ENCODE measurements at regions not wholly inside any gene's neighbourhood (a gene's known extent, or its start where the extent isn't known, plus 50 kb on each side); places are given as distances from the start of the nearest gene placed in this dataset.

- Mint-ChIP-seq H3K27me3 (no peaks in the 10 kb centered on the region), H3K4me3 (no peak overlapping the region), H3K4me1 (ENCODE audit: low read depth) (no peaks in the 10 kb centered on the region), H3K9me3 (no peaks in the 10 kb centered on the region), H3K36me3 (ENCODE audit: low read depth) (no peaks in the 10 kb centered on the region), H3K27ac (no peak overlapping the region)
Observed at GRCh38 chr14:85464135-85464895, 65.6 kb upstream of the FLRT2 start.

DNA sequence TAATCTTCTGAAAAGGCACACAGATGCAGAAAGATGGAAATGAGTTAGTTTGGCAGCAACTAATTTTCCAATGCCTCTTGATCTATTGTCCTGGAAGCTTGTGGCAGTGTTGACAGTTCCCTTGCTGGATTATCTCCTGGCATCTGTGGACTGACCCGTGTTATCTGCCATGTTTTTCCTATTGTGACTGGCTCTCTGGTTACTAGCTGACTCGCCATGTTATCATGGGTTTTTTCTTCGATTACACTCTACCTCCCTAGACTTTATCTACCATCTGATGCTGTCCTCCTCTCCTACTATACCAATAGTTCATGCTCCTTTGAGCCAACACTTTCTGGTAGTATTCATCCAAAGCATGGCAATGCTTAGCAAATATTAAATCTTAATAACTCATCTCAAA is 63.3 kb upstream of the FLRT2 start:
- Mint-ChIP-seq H3K27me3 (no peaks in the 10 kb centered on the region), H3K9me3 (no peaks in the 10 kb centered on the region), H3K4me3 (no peak overlapping the region), H3K27ac (no peak overlapping the region), H3K36me3 (ENCODE audit: low read depth) (no peaks in the 10 kb centered on the region), H3K4me1 (ENCODE audit: low read depth) (no peaks in the 10 kb centered on the region)

GRCh38 chr14:85468816-85469215 is 61.1 kb upstream of the FLRT2 start:
- Mint-ChIP-seq H3K27me3 (no peaks in the 10 kb centered on the region), H3K36me3 (ENCODE audit: low read depth) (no peaks in the 10 kb centered on the region), H3K4me3 (no peak overlapping the region), H3K9me3 (no peaks in the 10 kb centered on the region), H3K27ac (no peak overlapping the region), H3K4me1 (ENCODE audit: low read depth) (no peaks in the 10 kb centered on the region)

DNA sequence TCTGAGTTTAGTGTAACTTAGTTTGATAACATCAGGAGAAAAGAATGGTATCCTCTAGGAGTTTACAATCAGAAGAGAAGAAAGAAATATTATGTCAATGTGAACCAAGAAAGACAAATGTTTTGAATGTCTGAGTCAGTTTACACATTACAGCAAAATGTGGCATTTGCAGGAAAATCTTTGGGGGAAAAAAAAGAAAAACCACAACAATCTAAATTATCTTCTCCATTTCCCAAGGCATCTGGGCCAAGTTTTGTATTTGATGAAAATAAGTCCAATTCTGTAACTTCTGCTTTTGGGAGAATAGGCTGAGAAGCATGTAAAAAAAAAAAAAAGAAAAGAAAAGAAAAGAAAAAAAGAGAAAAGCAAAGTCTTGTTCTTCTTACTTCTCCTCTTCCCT is 58.8 kb upstream of the FLRT2 start:
- H3K36me3 Mint-ChIP-seq (ENCODE audit: low read depth) = no peaks in the 10 kb centered on the region
- H3K9me3 Mint-ChIP-seq = no peaks in the 10 kb centered on the region
- H3K27ac Mint-ChIP-seq = no peak overlapping the region
- H3K4me1 Mint-ChIP-seq (ENCODE audit: low read depth) = no peaks in the 10 kb centered on the region
- no peak overlapping the region for H3K4me3 Mint-ChIP-seq
- no peaks in the 10 kb centered on the region for H3K27me3 Mint-ChIP-seq

DNA sequence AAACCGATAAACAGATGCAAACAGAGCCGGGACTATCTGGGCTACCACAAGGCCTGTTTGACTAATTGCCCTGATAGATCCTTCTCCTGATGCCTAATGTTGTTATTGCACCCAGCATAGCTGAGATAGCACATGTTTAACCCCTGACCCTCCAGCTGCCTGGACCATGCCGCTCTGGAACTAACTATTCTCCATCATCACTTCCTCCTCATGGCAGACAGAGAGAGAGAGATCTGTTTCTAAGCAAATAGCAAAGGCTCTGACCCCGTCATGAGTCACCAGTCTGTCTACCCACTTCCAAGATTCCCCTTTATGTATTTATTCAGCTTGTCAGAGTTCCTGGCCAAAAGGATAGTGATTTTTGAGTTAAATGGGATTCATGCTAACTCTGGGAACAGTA is 58.2 kb upstream of the FLRT2 start:
- H3K4me3 Mint-ChIP-seq = no peak overlapping the region
- H3K4me1 Mint-ChIP-seq (ENCODE audit: low read depth) = no peaks in the 10 kb centered on the region
- no peaks in the 10 kb centered on the region for H3K36me3 Mint-ChIP-seq (ENCODE audit: low read depth)
- no peak overlapping the region for H3K27ac Mint-ChIP-seq
- no peaks in the 10 kb centered on the region for H3K27me3 Mint-ChIP-seq
- peaks cover under 1% of the 10 kb centered on the region for H3K9me3 Mint-ChIP-seq

GRCh38 chr14:85474431-85474830 is 55.5 kb upstream of the FLRT2 start:
- peaks cover 3% of the 10 kb centered on the region for H3K9me3 Mint-ChIP-seq
- no peaks in the 10 kb centered on the region for H3K4me1 Mint-ChIP-seq (ENCODE audit: low read depth)

GRCh38 chr14:85475113-85475512 is 54.8 kb upstream of the FLRT2 start:
- H3K4me1 Mint-ChIP-seq (ENCODE audit: low read depth) = no peaks in the 10 kb centered on the region
- peaks cover 3% of the 10 kb centered on the region for H3K9me3 Mint-ChIP-seq
- no peak overlapping the region for H3K4me3 Mint-ChIP-seq
- H3K27me3 Mint-ChIP-seq = no peaks in the 10 kb centered on the region
- no peaks in the 10 kb centered on the region for H3K36me3 Mint-ChIP-seq (ENCODE audit: low read depth)
- H3K27ac Mint-ChIP-seq = no peak overlapping the region

More at GRCh38 chr14:85474431-85474830, 55.5 kb upstream of the FLRT2 start:
- Mint-ChIP-seq H3K4me3 (no peak overlapping the region), H3K27me3 (no peaks in the 10 kb centered on the region), H3K27ac (no peak overlapping the region), H3K36me3 (ENCODE audit: low read depth) (no peaks in the 10 kb centered on the region)

DNA sequence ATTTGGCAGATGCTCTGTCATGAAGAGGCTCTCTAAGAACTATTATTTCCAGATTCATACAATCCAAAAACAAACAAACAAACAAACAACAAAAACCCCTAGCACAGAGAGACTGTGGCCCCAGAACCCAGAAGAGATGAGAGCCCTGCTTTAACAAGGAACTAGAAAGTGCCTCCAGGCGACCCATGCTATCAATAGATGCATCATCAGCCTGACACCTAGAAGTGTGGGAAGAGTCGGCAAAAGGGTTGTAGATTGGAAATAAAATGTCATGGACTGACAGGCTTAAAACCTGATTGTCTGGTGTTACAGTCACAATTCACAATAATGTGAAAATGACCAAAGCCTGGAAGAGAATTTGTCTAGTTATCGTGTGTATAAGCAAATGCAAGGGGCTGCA is 50.6 kb upstream of the FLRT2 start:
- Mint-ChIP-seq H3K9me3 (peaks cover 3% of the 10 kb centered on the region), H3K36me3 (ENCODE audit: low read depth) (no peaks in the 10 kb centered on the region), H3K4me3 (no peak overlapping the region), H3K27ac (no peak overlapping the region), H3K27me3 (no peaks in the 10 kb centered on the region), H3K4me1 (ENCODE audit: low read depth) (no peaks in the 10 kb centered on the region)

DNA sequence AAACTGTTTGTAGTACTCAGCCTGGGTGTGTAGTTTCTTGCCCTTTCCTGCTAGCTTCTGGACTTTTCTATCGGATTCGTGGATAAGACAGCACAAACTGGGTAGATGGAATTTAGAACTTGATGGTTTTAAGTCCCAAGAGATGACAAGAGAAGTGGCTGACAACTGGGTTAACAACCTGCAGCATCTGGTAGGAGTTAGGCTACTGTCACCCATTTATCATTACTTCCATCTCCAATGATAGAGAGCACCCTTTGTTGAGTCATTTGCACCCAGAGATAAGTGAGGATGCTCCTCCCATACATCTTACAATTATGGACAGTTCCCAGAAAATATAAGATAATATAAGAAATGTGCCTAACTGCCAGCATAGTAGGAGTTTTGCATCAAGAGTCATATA is 50.2 kb upstream of the FLRT2 start:
- Mint-ChIP-seq H3K4me3 (no peak overlapping the region), H3K27ac (no peak overlapping the region), H3K27me3 (no peaks in the 10 kb centered on the region), H3K4me1 (ENCODE audit: low read depth) (no peaks in the 10 kb centered on the region), H3K9me3 (peaks cover 3% of the 10 kb centered on the region), H3K36me3 (ENCODE audit: low read depth) (no peaks in the 10 kb centered on the region)

All from stimulated activated naive CD8-positive, alpha-beta T cell treated with anti-CD3 and anti-CD28 coated beads, Interleukin-15, Interleukin-2, amounts not matched to agents 100 ng/mL and 50 ng/mL, for 24 hours (primary cell).